ENCODE measurements at regions not wholly inside any gene's neighbourhood (a gene's known extent, or its start where the extent isn't known, plus 50 kb on each side); places are given as distances from the start of the nearest gene placed in this dataset.

- intact Hi-C loops (cut with DNase I) = no loop called here
- H3K27ac ChIP-seq = no peak overlapping the region
- H3K4me1 ChIP-seq = no peaks in the 10 kb centered on the region
- no peak for TF ChIP-seq POLR2AphosphoS5 (IDR thresholded peaks at IDR 0.05; ENCODE audit: insufficient read depth in 1 of 2, low read depth in 1 of 2)
- no peak for TF ChIP-seq POLR2A (IDR thresholded peaks at IDR 0.05)
- no peak for TF ChIP-seq CTCF (IDR thresholded peaks at IDR 0.05)
- DNase-seq (ENCODE audit: extremely low spot score in 2 of 2) = no peak
- no peaks in the 10 kb centered on the region for H3K27me3 ChIP-seq
- H3K4me3 ChIP-seq = no peak overlapping the region
- no peaks in the 10 kb centered on the region for H3K9me3 ChIP-seq
- no peaks in the 10 kb centered on the region for H3K36me3 ChIP-seq
Measured at GRCh38 chr6:80728830-80729229, 622.4 kb downstream of the BCKDHB start.

DNA sequence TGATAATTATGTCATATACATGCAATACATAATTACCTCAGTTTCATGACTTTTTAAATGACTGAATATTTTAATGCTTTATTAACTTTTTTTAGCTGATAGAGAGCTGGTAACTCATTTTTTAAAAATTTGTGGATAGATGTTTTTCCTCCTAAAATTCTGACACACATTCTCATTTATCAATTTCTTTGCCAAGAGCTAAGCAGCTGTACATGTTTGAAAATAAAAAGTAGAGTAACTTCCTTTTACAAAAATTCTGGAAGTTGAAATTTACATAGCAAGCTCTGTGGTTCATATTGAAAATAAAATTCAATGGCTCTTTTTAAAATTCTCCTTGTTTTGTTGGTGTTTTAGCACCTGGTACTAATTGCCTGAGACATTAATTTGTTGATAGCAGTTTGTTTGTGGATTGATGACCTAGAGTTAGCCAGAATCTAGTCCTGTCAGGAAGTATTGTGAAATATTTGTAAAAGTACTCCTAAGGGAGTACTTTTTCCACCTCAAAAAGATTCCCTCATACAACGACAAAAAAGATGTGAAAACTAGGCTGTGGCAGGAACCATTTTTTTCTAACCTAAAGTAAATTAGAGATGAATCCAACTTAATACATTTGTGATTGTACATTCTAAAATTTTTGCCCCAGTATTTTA lies 621.8 kb downstream of the BCKDHB start:
- H3K9me3 ChIP-seq = no peaks in the 10 kb centered on the region
- no peak overlapping the region for H3K27ac ChIP-seq
- no peaks in the 10 kb centered on the region for H3K36me3 ChIP-seq
- H3K4me3 ChIP-seq = no peak overlapping the region
- TF ChIP-seq POLR2AphosphoS5 (IDR thresholded peaks at IDR 0.05; ENCODE audit: insufficient read depth in 1 of 2, low read depth in 1 of 2) (no peak), POLR2A (IDR thresholded peaks at IDR 0.05) (no peak)
- no peak for DNase-seq (ENCODE audit: extremely low spot score in 2 of 2)
- no peaks in the 10 kb centered on the region for H3K4me1 ChIP-seq
- H3K27me3 ChIP-seq = no peaks in the 10 kb centered on the region
- intact Hi-C loops (cut with DNase I) = no loop called here

- DNase-seq (ENCODE audit: extremely low spot score in 2 of 2) = no peak
- Histone ChIP-seq H3K9me3 (no peaks in the 10 kb centered on the region), H3K27ac (no peak overlapping the region), H3K36me3 (no peaks in the 10 kb centered on the region), H3K27me3 (no peaks in the 10 kb centered on the region), H3K4me1 (no peaks in the 10 kb centered on the region), H3K4me3 (no peak overlapping the region)
- TF ChIP-seq POLR2A (IDR thresholded peaks at IDR 0.05) (no peak), CTCF (IDR thresholded peaks at IDR 0.05) (no peak), POLR2AphosphoS5 (IDR thresholded peaks at IDR 0.05; ENCODE audit: insufficient read depth in 1 of 2, low read depth in 1 of 2) (no peak)
- intact Hi-C loops (cut with DNase I) = no loop called here
Measured at GRCh38 chr6:80725156-80725930, 618.9 kb downstream of the BCKDHB start.

DNA sequence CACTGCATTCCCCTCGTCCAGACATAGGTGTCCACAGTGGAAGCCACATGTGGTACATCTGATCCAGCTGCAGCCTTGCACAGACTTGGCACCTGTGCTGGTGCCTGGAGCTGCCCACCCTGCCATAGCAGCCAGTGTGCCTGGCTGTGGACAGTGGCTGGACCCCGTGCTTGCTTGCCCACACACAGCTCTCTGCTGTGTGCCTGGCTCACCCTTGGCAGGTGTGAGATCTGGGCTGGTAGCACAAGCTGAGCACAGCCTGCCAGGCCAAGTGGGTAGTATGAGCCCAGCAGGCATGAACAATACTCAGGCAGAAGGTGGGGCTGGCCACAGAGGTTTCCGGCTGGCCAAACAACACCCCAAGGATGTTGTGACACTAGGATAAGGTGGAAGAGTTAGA lies 614.4 kb downstream of the BCKDHB start:
- Histone ChIP-seq H3K36me3 (no peaks in the 10 kb centered on the region), H3K9me3 (no peaks in the 10 kb centered on the region), H3K4me3 (no peak overlapping the region), H3K27ac (no peak overlapping the region), H3K27me3 (no peaks in the 10 kb centered on the region), H3K4me1 (no peaks in the 10 kb centered on the region)
- intact Hi-C loops (cut with DNase I) = no loop called here
- no peak for TF ChIP-seq POLR2A (IDR thresholded peaks at IDR 0.05)
- no peak for TF ChIP-seq CTCF (IDR thresholded peaks at IDR 0.05)
- TF ChIP-seq POLR2AphosphoS5 (IDR thresholded peaks at IDR 0.05; ENCODE audit: insufficient read depth in 1 of 2, low read depth in 1 of 2) = no peak
- no peak for DNase-seq (ENCODE audit: extremely low spot score in 2 of 2)

GRCh38 chr6:80714513-80714912 lies 608.0 kb downstream of the BCKDHB start:
- intact Hi-C loops (cut with DNase I) = no loop called here
- H3K9me3 ChIP-seq = no peaks in the 10 kb centered on the region
- no peak for TF ChIP-seq CTCF (IDR thresholded peaks at IDR 0.05)
- no peak overlapping the region for H3K4me3 ChIP-seq
- H3K27ac ChIP-seq = no peak overlapping the region
- DNase-seq (ENCODE audit: extremely low spot score in 2 of 2) = no peak
- H3K27me3 ChIP-seq = no peaks in the 10 kb centered on the region
- H3K36me3 ChIP-seq = no peaks in the 10 kb centered on the region
- H3K4me1 ChIP-seq = no peaks in the 10 kb centered on the region
